H9 (cell line): ENCODE measurements at regions not wholly inside any gene's neighbourhood (a gene's known extent, or its start where the extent isn't known, plus 50 kb on each side); places are given as distances from the start of the nearest gene placed in this dataset.

ENCODE experiments used
- DNase-seq: peaks from one replicate; pipeline ENCODE4 v3.0.0-alpha.2; 2017
- H2AFZ ChIP-seq: one replicate; pipeline ENCODE4 v1.6.1; 2013; ENCODE audit warnings: mild to moderate bottlenecking, low read length, control low read depth, moderate library complexity
- H2AK5ac ChIP-seq: 2 replicates; pipeline ENCODE4 v1.6.1; 2013; ENCODE audit warnings: low read length, control low read depth, mixed read lengths; ENCODE audit not compliant: insufficient read length
- H2BK120ac ChIP-seq: one replicate; pipeline ENCODE4 v1.6.1; 2013; ENCODE audit warnings: low read depth, mild to moderate bottlenecking, low read length, control low read depth, inconsistent platforms; ENCODE audit not compliant: poor library complexity, severe bottlenecking
- H2BK12ac ChIP-seq: 2 replicates; pipeline ENCODE4 v1.6.1; 2013; ENCODE audit warnings: low read length, control low read depth, mixed read lengths, low read depth; ENCODE audit not compliant: insufficient read length
- H2BK15ac ChIP-seq: 2 replicates; pipeline ENCODE4 v1.6.1; 2013; ENCODE audit warnings: low read depth, low read length, control low read depth
- H2BK20ac ChIP-seq: one replicate; pipeline ENCODE4 v1.6.1; 2013; ENCODE audit warnings: low read depth, mild to moderate bottlenecking, low read length, control low read depth, inconsistent platforms; ENCODE audit not compliant: poor library complexity, severe bottlenecking
- H2BK5ac ChIP-seq: 2 replicates; pipeline ENCODE4 v1.6.1; 2013; ENCODE audit warnings: low read length, control low read depth, mixed read lengths; ENCODE audit not compliant: insufficient read length
- H3K14ac ChIP-seq: 2 replicates; pipeline ENCODE4 v1.6.1; 2013; ENCODE audit warnings: low read length, control low read depth; ENCODE audit not compliant: insufficient read depth
- H3K18ac ChIP-seq: 2 replicates; pipeline ENCODE4 v1.6.1; 2013; ENCODE audit warnings: low read depth, mild to moderate bottlenecking, mixed read lengths, low read length, control low read depth; ENCODE audit not compliant: insufficient read length
- H3K23ac ChIP-seq: 2 replicates; pipeline ENCODE4 v1.6.1; 2013; ENCODE audit warnings: low read length, control low read depth, mixed read lengths, low read depth; ENCODE audit not compliant: insufficient read length
- H3K23me2 ChIP-seq: 2 replicates; pipeline ENCODE4 v1.6.1; 2013; ENCODE audit warnings: low read depth, mild to moderate bottlenecking, mixed read lengths, low read length, control low read depth; ENCODE audit not compliant: insufficient read length, poor library complexity, severe bottlenecking
- H3K27ac ChIP-seq: 2 replicates; pipeline ENCODE4 v1.5.1; 2013; ENCODE audit warnings: low read length, control low read depth, mixed read lengths, low read depth; ENCODE audit not compliant: insufficient read length
- H3K27me3 ChIP-seq: 2 replicates; pipeline ENCODE4 v1.6.1; 2013; ENCODE audit warnings: low read length, control low read depth, inconsistent platforms; ENCODE audit not compliant: insufficient read depth
- H3K4ac ChIP-seq: 2 replicates; pipeline ENCODE4 v1.6.1; 2013; ENCODE audit warnings: low read depth, mild to moderate bottlenecking, control low read depth, inconsistent platforms, low read length, moderate library complexity
- H3K4me1 ChIP-seq: 2 replicates; pipeline ENCODE4 v1.6.1; 2013; ENCODE audit warnings: low read length, control low read depth, inconsistent platforms; ENCODE audit not compliant: insufficient read depth
- H3K4me2 ChIP-seq: 2 replicates; pipeline ENCODE4 v1.6.1; 2013; ENCODE audit warnings: low read length, control low read depth, mixed read lengths; ENCODE audit not compliant: insufficient read length, insufficient read depth
- H3K56ac ChIP-seq: 2 replicates; pipeline ENCODE4 v1.6.1; 2013; ENCODE audit warnings: low read depth, mild to moderate bottlenecking, mixed read lengths, low read length, control low read depth; ENCODE audit not compliant: insufficient read length
- H3K79me1 ChIP-seq: 2 replicates; pipeline ENCODE4 v1.6.1; 2013; ENCODE audit warnings: low read depth, mild to moderate bottlenecking, moderate library complexity, low read length, control low read depth, inconsistent platforms; ENCODE audit not compliant: insufficient read depth, poor library complexity, severe bottlenecking
- H3K79me2 ChIP-seq: 2 replicates; pipeline ENCODE4 v1.6.1; 2013; ENCODE audit warnings: low read length, control low read depth, inconsistent platforms; ENCODE audit not compliant: insufficient read depth
- H3K9ac ChIP-seq: 2 replicates; pipeline ENCODE4 v1.6.1; 2013; ENCODE audit warnings: low read length, control low read depth, mixed read lengths; ENCODE audit not compliant: insufficient read length; ENCODE audit errors: extremely low read depth
- H3K9me3 ChIP-seq: one replicate; pipeline ENCODE4 v1.6.1; 2013; ENCODE audit warnings: low read depth, low read length, inconsistent platforms; ENCODE audit not compliant: control insufficient read depth
- H3T11ph ChIP-seq: one replicate; pipeline ENCODE4 v1.6.1; 2013; ENCODE audit warnings: mild to moderate bottlenecking, low read length, control low read depth, inconsistent platforms
- H4K20me1 ChIP-seq: one replicate; pipeline ENCODE4 v1.6.1; 2013; ENCODE audit not compliant: control insufficient read depth, insufficient read length, insufficient read depth
- H4K5ac ChIP-seq: 2 replicates; pipeline ENCODE4 v1.6.1; 2013; ENCODE audit warnings: low read depth, mild to moderate bottlenecking, mixed read lengths, low read length, control low read depth; ENCODE audit not compliant: insufficient read length
- H4K8ac ChIP-seq: replicated peaks from 2 replicates; pipeline ENCODE4 v1.6.1; 2013; ENCODE audit warnings: low read length, control low read depth, mixed read lengths, low read depth; ENCODE audit not compliant: insufficient read length
- H4K91ac ChIP-seq: 2 replicates; pipeline ENCODE4 v1.6.1; 2013; ENCODE audit warnings: low read depth, mild to moderate bottlenecking, moderate library complexity, mixed read lengths, low read length, control low read depth; ENCODE audit not compliant: insufficient read length
- H3K27ac Mint-ChIP-seq, 3 experiments: 2 replicates in 2 of 3; 3 replicates in 1 of 3; pipeline ENCODE4 v1.8.0; 2020 to 2021; ENCODE audit warnings: mixed read lengths in 3 of 3, mild to moderate bottlenecking in 1 of 3, moderate library complexity in 1 of 3
- H3K27me3 Mint-ChIP-seq: 2 replicates; pipeline ENCODE4 v1.8.0; 2021; ENCODE audit warnings: low read depth, mild to moderate bottlenecking, moderate library complexity, mixed read lengths
- H3K36me3 Mint-ChIP-seq, 3 experiments: 2 replicates in 2 of 3; 3 replicates in 1 of 3; pipeline ENCODE4 v1.8.0; 2020 to 2021; ENCODE audit warnings: low read depth in 3 of 3, mixed read lengths in 3 of 3; ENCODE audit not compliant: insufficient read depth in 1 of 3
- H3K4me1 Mint-ChIP-seq, 2 experiments: 2 replicates each; pipeline ENCODE4 v1.8.0; 2020; ENCODE audit warnings: mixed read lengths in 2 of 2
- H3K4me3 Mint-ChIP-seq, 2 experiments: 2 replicates in 1 of 2; 3 replicates in 1 of 2; pipeline ENCODE4 v1.8.0; 2020 to 2021; ENCODE audit warnings: mild to moderate bottlenecking in 2 of 2, mixed read lengths in 2 of 2, moderate library complexity in 1 of 2
- H3K9me3 Mint-ChIP-seq, 2 experiments: 2 replicates in 1 of 2; 3 replicates in 1 of 2; pipeline ENCODE4 v1.8.0; 2020; ENCODE audit warnings: mild to moderate bottlenecking in 2 of 2, mixed read lengths in 2 of 2, moderate library complexity in 1 of 2
- WGBS: extraction: QIAGEN DNeasy Blood & Tissue Kit; methylation state at CpG from one replicate; pipeline ENCODE4 v1.1.7; 2013; ENCODE audit warnings: missing lambda C conversion rate, low lambda C conversion rate, mixed read lengths; ENCODE audit not compliant: insufficient read length; ENCODE audit errors: extremely low coverage; 5-methylcytosine and 5-hydroxymethylcytosine counted together
- TF ChIP-seq, protein P1 (sequence below): fragments of 200-600 bp; sonication (generic); conservative IDR thresholded peaks from 3 replicates; pipeline ENCODE4 v1.8.0; 2021; ENCODE audit warnings: antibody characterized with exemption, mild to moderate bottlenecking

DNA sequence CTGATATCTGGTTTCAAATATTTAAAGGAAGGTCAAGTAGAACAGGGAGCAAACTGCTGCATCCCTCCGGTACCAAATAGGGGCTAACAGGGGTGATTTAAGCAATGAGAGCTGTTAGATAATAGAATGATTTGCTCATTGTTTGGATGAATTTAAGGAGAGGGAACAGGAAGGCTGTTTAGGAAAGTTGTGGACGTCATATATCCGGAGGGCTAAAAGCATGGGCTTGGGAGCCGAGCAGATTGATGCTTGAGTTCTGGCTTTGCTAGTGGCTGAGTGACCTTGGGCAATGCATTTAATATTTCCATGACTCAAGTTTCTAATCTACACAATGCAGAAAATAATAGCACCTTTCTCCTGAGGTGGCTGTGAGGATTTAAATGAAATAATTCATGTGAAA, 85.4 kb upstream of the RPS23 start:
- Histone ChIP-seq H4K5ac (no peak overlapping the region), H3K4ac (no peak overlapping the region), H2AK5ac (no peak overlapping the region), H3K4me1 (no peaks in the 10 kb centered on the region), H4K20me1 (no peaks in the 10 kb centered on the region), H3K4me2 (no peak overlapping the region), H3K27me3 (no peaks in the 10 kb centered on the region; the same call in 1 of the 2 replicates), H2BK20ac (no peak overlapping the region), H3K18ac (no peak overlapping the region), H2BK15ac (no peak overlapping the region), H3K27ac (no peak overlapping the region), H3K23me2 (no peaks in the 10 kb centered on the region), H3K9me3 (no peaks in the 10 kb centered on the region), H3K56ac (no peak overlapping the region), H3K79me1 (no peaks in the 10 kb centered on the region), H3K23ac (no peak overlapping the region), H4K8ac (no peak overlapping the region), H4K91ac (no peak overlapping the region), H2BK12ac (no peak overlapping the region), H3K14ac (no peak overlapping the region), H2BK120ac (no peak overlapping the region), H3K79me2 (no peaks in the 10 kb centered on the region), H3K9ac (no peak overlapping the region), H2BK5ac (no peak overlapping the region), H3T11ph (no peak overlapping the region), H2AFZ (no peak overlapping the region)
- no CpG with 5 or more reads among the region's 4 CpGs for WGBS
- TF ChIP-seq, protein P1, sequence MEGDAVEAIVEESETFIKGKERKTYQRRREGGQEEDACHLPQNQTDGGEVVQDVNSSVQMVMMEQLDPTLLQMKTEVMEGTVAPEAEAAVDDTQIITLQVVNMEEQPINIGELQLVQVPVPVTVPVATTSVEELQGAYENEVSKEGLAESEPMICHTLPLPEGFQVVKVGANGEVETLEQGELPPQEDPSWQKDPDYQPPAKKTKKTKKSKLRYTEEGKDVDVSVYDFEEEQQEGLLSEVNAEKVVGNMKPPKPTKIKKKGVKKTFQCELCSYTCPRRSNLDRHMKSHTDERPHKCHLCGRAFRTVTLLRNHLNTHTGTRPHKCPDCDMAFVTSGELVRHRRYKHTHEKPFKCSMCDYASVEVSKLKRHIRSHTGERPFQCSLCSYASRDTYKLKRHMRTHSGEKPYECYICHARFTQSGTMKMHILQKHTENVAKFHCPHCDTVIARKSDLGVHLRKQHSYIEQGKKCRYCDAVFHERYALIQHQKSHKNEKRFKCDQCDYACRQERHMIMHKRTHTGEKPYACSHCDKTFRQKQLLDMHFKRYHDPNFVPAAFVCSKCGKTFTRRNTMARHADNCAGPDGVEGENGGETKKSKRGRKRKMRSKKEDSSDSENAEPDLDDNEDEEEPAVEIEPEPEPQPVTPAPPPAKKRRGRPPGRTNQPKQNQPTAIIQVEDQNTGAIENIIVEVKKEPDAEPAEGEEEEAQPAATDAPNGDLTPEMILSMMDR, result no peak
- no peak overlapping the region for H3K27ac Mint-ChIP-seq
- peaks cover 0 to 6% of the 10 kb centered on the region in 2 experiments; a peak in 2 of 4 replicates for H3K4me1 Mint-ChIP-seq
- no peaks in the 10 kb centered on the region for H3K27me3 Mint-ChIP-seq
- no peak for DNase-seq
- H3K36me3 Mint-ChIP-seq, result no peaks in the 10 kb centered on the region
- no peak overlapping the region for H3K4me3 Mint-ChIP-seq
- no peaks in the 10 kb centered on the region for H3K9me3 Mint-ChIP-seq
